ENCODE measurements at regions not wholly inside any gene's neighbourhood (a gene's known extent, or its start where the extent isn't known, plus 50 kb on each side); places are given as distances from the start of the nearest gene placed in this dataset.

GRCh38 chr6:26215585-26216358, 128.5 kb downstream of the HFE start:
- DNase-seq (ENCODE audit: low spot score), result no peak

- peak; percentile 97 for DNase-seq (ENCODE audit: low spot score)
Observed at GRCh38 chr6:26216359-26216885, 129.2 kb downstream of the HFE start.

GRCh38 chr6:26216886-26217713, 129.9 kb downstream of the HFE start:
- peak; percentile 87 for DNase-seq (ENCODE audit: low spot score)

- DNase-seq (ENCODE audit: low spot score), result no peak
Observed at GRCh38 chr6:26217714-26218075, 130.5 kb downstream of the HFE start.

GRCh38 chr6:26218824-26219223, 131.6 kb downstream of the HFE start:
- no peak for DNase-seq (ENCODE audit: low spot score)

- DNase-seq (ENCODE audit: low spot score), result no peak
Observed at GRCh38 chr6:26220145-26220970, 133.1 kb downstream of the HFE start.

- DNase-seq (ENCODE audit: low spot score), result no peak
Observed at GRCh38 chr6:26221186-26221585, 134.0 kb downstream of the HFE start.

- no peak for DNase-seq (ENCODE audit: low spot score)
Observed at GRCh38 chr6:26222571-26222970, 135.3 kb downstream of the HFE start.

GRCh38 chr6:26223228-26223627, 136.0 kb downstream of the HFE start:
- peak; percentile 43 for DNase-seq (ENCODE audit: low spot score)

- peak; percentile 94 for DNase-seq (ENCODE audit: low spot score)
Observed at GRCh38 chr6:26223650-26224546, 136.7 kb downstream of the HFE start.

GRCh38 chr6:26224547-26224912, 137.3 kb downstream of the HFE start:
- no peak for DNase-seq (ENCODE audit: low spot score)

GRCh38 chr6:26224940-26225847, 138.0 kb downstream of the HFE start:
- no peak for DNase-seq (ENCODE audit: low spot score)

GRCh38 chr6:26225848-26226578, 138.8 kb downstream of the HFE start:
- no peak for DNase-seq (ENCODE audit: low spot score)

GRCh38 chr6:26226579-26226967, 138.4 kb upstream of the BTN3A2 start:
- DNase-seq (ENCODE audit: low spot score), result no peak

GRCh38 chr6:26230351-26230750, 134.6 kb upstream of the BTN3A2 start:
- no peak for DNase-seq (ENCODE audit: low spot score)

GRCh38 chr6:26231006-26231587, 133.9 kb upstream of the BTN3A2 start:
- no peak for DNase-seq (ENCODE audit: low spot score)

- no peak for DNase-seq (ENCODE audit: low spot score)
Observed at GRCh38 chr6:26232306-26232939, 132.6 kb upstream of the BTN3A2 start.

GRCh38 chr6:26232940-26233648, 131.9 kb upstream of the BTN3A2 start:
- no peak for DNase-seq (ENCODE audit: low spot score)
